GM23248 (cell line): ENCODE measurements at regions not wholly inside any gene's neighbourhood (a gene's known extent, or its start where the extent isn't known, plus 50 kb on each side); places are given as distances from the start of the nearest gene placed in this dataset.

ENCODE experiments used
- EZH2 ChIP-seq: fragments of 200-600 bp; sonication (generic); IDR thresholded peaks from 2 replicates; pipeline ENCODE4 v1.6.1; 2018; ENCODE audit warnings: antibody characterized with exemption, mild to moderate bottlenecking; ENCODE audit not compliant: insufficient read depth, poor library complexity, severe bottlenecking
- EZH2phosphoT487 ChIP-seq: fragments of 200-600 bp; sonication (generic); IDR thresholded peaks from 2 replicates; pipeline ENCODE4 v1.6.1; 2018; ENCODE audit warnings: antibody characterized with exemption, moderate library complexity, mild to moderate bottlenecking, low read depth; ENCODE audit not compliant: insufficient read depth

- no peak for TF ChIP-seq EZH2phosphoT487
- TF ChIP-seq EZH2: no peak
These were observed 149.4 kb downstream of the IMPG2 start for GRCh38 chr3:101170806-101171558.
